Stimulated activated CD8-positive, alpha-beta memory T cell treated with anti-CD3 and anti-CD28 coated beads, Interleukin-15, amount 100 ng/mL, for 48 hours (primary cell): ENCODE measurements at regions not wholly inside any gene's neighbourhood (a gene's known extent, or its start where the extent isn't known, plus 50 kb on each side); places are given as distances from the start of the nearest gene placed in this dataset.
"Not testable (repeated sequence)": the region's sequence is repeated elsewhere in the genome, so short reads cannot be mapped to it uniquely, and the experiment has no call there.

ENCODE experiments used
- DNase-seq, 2 donors: peaks; one replicate each; pipeline ENCODE4 v3.0.0-alpha.2; 2020; ENCODE audit warnings: low read depth in 2 of 2

DNA sequence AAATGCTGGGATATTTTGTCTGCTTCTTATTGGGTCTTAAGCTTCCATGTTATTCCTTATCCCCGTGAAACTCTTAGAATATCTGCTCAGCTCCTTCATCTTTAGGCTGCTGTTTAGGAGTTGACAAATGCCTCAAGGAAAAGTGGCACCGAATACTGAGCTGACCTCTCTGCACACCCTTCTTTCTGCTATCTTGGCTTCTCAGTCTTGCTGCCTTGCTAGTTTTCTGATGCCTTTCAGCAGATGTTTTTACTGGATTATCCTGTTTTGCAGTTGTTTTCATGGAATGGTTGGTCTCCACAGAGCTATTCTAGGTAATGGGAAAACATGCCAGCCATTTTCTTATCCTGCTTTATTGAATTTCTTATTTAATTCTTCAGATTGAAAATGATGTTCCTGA is 86.3 kb downstream of the GYPE start:
- DNase-seq: no peak

DNA sequence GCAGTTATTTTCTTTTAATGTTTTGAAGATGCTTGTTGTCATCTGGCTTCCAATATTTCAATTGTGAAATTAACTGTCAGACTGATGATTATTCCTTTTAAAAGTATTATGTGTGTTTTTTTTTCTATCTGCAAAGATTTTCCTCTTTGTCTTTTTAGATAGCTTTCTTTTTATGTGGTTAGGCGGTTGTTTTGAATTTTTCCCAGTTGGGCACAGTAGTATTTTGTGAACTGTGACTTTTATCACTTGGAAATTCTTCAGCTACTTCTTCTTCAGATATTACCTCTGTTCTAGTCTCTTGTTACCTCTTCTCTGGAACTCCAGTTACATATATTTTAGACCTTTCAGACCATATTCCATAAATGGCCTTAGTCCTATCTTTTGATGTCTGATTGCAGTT is 87.5 kb downstream of the GYPE start:
- DNase-seq: not testable (repeated sequence)

DNA sequence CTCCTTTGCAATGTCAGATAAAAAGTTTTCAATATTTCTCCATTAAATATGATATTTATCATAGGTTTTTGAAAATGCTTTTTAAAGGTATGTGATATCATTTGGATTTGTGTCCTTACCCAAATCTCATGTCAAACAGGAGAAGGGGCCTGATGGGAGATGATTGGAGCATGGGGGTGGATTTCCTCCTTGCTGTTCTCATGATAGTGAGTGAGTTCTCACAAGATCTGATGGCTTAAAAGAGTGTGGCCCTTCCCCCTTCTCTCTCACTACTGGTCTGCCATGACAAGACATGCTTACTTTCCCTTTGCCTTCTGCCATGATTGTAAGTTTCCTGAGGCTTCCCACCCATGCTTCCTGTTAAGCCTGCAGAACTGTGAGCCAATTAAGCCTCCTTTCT is 90.0 kb downstream of the GYPE start:
- DNase-seq: not testable (repeated sequence)

DNA sequence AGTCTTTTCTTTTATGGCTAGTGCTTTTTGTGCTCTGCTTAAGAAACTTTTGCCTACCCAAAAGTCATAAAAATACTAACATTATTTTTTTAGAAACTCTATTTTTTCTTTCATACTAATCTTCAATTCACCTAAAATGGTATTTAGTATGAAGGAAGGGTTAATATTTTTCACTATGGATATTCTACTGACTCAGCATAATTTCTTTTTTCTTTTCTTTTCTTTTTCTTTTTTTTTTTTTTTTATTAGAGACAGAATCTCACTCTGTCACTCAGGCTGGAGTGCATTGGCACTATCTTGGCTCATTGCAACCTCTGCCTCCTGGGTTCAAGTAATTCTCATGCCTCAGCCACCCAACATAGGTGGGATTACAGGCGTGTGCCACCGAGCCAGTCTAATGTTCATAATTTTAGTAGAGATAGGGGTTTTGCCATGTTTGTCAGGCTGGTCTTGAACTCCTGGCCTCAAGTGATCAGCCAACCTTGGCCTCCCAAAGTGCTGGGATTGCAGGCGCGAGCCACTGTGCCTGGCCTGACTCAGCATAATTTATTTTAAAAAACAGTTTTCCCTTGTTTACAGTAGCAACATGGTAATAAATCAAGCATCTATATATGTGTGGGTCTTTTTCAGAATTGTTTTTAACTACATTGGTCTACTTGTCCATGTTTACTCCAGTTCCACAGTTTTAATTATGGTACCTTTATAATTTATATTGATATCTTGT is 91.8 kb downstream of the GYPE start:
- not testable (repeated sequence) for DNase-seq

DNA sequence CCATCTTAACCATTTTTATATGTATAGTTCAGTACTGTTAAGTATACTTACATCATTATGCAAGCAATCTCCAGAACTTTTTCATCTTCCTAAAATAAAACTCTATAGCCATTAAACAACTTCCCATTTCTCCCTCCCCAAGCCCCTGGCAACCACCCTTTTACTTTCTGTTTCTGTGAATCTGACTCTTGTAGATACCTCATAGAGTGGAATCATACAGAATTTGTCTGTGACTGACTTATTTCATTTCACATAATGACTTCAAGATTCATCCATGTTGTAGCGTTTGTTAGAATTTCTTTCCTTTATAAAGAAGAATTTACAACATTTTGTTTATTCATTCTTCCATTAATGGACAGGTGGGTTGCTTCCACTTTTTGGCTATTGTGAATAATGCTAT is 91.2 kb upstream of the FREM3 start:
- DNase-seq: not testable (repeated sequence)

DNA sequence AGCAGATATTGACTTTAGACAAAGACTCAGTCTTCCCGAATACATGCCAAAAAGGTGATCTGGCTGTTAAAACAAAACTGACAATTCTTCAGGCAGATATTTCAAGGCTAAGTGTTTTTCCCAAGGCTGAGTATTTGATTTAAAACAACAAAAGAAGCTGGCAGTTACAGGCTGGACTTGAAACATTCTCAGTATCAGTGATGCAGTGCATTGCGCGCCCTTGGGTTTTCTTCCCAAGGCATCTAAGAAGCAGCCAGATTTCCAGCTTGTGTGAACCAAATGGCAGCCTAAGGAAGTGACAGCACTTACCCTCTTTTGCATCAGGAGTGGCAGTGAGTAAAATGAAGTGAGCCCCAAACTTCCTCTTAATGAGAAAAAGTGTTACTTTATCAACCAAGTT is 90.0 kb upstream of the FREM3 start:
- not testable (repeated sequence) for DNase-seq

DNA sequence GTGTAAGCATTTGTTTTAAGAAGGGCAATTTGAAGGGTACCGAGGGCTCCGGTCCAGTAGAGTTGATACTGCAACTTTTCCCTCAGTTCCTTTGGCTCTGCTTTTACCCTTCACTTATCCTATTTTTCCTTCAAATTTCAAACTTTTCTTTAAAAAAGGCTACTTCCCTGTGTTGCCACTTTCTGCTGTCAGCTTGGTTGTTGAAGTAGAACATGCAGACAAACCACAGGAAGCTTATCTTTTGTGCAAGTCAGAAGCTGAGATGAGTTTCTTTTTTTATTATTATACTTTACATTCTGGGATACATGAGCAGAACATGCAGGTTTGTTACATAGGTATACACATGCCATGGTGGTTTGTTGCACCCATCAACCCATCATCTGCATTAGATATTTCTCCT is 89.1 kb upstream of the FREM3 start:
- DNase-seq: not testable (repeated sequence)

DNA sequence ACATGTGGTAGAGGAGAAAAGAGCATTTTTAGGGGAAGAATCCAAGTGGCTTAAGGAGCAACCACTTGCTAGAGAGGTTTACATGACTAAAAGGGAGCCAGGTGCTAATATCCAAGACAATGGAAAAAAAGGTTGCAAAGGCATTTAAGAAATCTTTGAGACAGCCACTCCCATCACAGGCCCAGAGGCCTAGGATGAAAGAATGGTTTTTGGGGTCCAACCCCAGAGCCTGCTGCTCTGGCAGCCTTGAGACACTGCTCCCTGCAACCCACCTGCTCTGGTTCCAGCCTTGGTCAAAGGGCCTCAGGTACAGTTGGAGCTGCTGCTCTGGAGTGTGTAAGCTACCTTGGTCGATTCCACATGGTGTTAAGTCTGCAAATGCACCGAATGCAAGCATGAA is 84.1 kb upstream of the FREM3 start:
- DNase-seq: no peak

DNA sequence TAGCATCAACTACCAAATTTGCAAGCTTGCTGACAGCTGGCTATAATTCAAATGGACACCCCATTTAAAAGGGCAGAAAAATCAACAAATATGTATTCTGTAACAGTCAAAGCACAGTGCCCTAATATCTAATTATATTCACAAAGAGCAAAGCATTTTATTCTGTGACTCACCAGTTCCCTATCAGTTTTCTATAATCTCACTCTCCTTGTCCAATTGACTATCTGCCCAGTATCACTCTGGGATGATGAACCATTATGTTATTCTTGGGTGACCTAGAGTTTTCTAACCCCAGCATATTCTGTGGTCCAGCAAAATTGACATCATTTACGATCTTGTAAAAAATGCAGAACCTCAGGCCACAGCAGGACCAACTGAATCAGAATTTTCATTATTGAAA is 82.0 kb upstream of the FREM3 start:
- no peak for DNase-seq

DNA sequence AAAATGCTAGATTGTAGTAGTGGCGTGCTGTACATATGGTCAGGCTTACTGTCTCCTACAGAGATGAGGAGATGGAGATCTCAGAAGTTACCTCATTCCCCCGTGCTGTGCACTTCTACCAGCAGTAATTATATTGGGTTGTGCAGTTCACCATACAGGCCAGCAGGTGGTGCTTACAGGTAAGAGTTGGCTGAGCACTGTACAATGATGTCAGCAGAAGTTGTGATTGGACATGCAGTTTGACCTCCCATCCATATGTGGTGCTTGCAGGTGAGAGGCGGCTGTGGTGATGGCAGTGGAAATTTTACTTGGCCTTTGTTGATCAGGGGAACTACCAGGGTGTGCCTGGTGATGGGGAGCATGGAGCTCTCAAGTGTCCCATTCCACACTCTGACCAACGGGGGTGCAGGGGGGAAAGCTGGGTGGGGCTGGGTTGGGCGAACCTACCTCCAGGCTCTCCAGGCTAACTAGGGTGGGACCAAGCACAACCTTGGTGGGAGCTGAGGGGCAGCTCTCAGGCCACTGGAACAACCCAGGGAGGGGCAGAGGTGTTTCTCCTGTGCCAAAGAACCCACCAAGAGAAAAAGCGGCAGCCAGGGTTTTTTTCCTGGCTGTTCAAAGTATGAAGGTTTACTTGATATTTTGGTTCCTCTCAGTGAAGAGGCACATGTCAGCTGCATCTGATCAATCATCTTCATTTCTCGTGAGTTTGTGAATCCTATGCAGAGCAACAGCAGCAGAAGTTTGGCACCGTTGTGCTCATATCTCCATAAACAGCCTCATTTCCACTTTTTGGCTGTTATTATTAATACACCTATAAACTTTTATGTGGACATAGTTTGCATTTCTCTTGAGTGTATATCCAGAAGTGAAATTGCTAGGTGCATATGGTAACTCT is 73.8 kb upstream of the FREM3 start:
- peak; percentile 7 to 23 for DNase-seq

DNA sequence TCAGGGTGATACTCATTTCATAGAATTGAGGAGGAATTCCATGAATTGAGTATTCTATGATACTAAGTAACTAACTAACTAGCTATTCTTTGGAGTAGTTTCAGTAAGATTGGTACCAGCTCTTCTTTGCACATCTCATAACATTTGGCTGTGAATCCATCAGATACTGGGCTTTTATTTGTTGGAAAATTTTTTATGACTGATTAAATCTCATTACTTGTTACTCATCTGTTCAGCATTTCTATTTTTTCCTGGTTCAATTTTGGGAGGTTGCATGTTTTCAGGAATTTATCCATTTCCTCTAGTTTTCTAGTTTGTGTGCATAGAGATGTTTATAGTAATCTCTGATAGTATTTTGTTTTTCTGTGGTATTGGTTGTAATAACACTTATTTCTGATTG is 70.8 kb upstream of the FREM3 start:
- no peak for DNase-seq

DNA sequence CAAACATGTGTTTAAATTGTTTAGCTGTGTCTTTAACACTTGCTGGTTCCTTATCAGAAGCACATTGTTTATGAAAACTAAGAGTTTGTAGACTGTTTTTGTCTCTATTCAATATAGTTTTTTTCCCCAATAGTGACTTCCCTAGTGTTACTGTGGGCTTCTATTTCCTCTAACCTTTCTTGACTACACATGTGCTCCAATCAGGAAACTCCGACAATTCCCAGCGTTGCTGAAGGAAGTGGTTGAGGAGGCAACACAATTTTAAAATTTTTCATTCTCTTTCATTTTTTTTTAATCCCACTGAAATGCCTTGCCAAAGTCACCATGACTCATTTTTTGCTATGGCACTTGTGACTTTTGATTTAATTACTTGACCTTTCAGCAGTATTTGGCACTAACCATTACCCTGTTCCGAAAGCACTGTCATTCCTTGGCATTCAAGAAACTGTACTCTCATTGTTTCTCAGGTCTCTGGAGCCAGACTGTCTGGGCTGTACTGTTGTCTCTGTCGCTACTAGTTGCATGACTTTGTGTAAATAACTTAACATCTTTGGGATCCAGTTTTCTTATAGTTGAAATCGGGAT is 67.6 kb upstream of the FREM3 start:
- DNase-seq: no peak

DNA sequence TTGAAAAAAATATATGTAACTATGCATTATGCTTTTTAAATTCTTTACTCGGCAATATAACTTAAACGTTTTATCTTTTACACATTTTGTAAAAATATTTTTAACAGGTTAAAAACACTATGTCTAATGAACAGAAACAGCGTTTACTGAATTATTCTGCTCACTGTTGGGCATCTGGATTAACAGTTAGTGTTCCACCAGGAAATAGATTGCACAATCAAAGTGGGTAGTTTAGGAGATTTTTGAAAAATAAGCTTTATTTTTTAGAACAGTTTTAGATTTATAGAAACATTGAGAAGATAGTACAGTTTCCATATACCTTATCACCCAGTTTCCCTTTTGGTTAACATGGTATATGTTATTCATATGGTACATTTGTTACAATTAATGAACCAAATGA is 63.1 kb upstream of the FREM3 start:
- no peak for DNase-seq

DNA sequence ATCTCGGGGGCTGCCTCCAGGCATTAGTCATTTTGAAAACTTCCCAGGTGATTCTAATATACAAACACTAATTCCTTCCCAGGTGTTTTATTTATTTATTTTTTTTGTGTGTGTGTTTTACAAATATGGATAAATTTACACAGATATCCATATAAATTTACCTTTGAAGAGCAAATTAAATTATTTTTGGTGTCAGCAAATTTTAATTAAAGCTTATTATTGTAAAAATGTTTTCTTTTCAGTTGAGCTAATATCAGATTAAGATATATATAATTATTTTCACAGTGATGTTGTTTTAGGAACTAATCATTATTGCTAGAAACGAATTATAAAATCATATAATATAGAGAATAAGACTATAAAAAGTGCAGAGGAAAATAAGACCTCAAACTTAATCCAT is 62.0 kb upstream of the FREM3 start:
- no peak for DNase-seq
